GM06990 (cell line): ENCODE measurements at regions not wholly inside any gene's neighbourhood (a gene's known extent, or its start where the extent isn't known, plus 50 kb on each side); places are given as distances from the start of the nearest gene placed in this dataset.

Source experiments
- DNase-seq: peaks from one replicate; pipeline ENCODE4 v3.0.0-alpha.2; 2011; ENCODE audit not compliant: insufficient read length; ENCODE audit errors: extremely low read depth
- H3K27me3 ChIP-seq: replicated peaks from 2 replicates; pipeline ENCODE4 v1.6.0; 2011; ENCODE audit warnings: low read length; ENCODE audit not compliant: control insufficient read depth, insufficient read depth
- H3K36me3 ChIP-seq: 2 replicates; pipeline ENCODE4 v1.5.1; 2011; ENCODE audit warnings: low read length; ENCODE audit not compliant: control insufficient read depth, insufficient read depth
- H3K4me3 ChIP-seq: replicated peaks from 2 replicates; pipeline ENCODE4 v1.5.1; 2011; ENCODE audit warnings: low read depth, mild to moderate bottlenecking, control low read depth, low read length
- CTCF ChIP-seq: IDR thresholded peaks from 2 replicates; pipeline ENCODE4 v1.5.1; 2011; ENCODE audit warnings: low read length, control low read depth, mild to moderate bottlenecking, inconsistent platforms; ENCODE audit not compliant: insufficient read depth, poor library complexity, severe bottlenecking

GRCh38 chr5:23613566-23613965 is 106.2 kb downstream of the PRDM9 start:
- H3K27me3 ChIP-seq, result no peaks in the 10 kb centered on the region
- H3K36me3 ChIP-seq, result no peaks in the 10 kb centered on the region
- no peak for TF ChIP-seq CTCF
- DNase-seq, result no peak
- no peak overlapping the region for H3K4me3 ChIP-seq

GRCh38 chr5:23614422-23614821 is 107.0 kb downstream of the PRDM9 start:
- no peak for DNase-seq
- no peaks in the 10 kb centered on the region for H3K36me3 ChIP-seq
- TF ChIP-seq CTCF, result no peak
- no peak overlapping the region for H3K4me3 ChIP-seq
- no peaks in the 10 kb centered on the region for H3K27me3 ChIP-seq

- Histone ChIP-seq H3K36me3 (no peaks in the 10 kb centered on the region), H3K27me3 (no peaks in the 10 kb centered on the region), H3K4me3 (no peak overlapping the region)
- no peak for TF ChIP-seq CTCF
- DNase-seq, result no peak
Measured at GRCh38 chr5:23626961-23627360, 119.6 kb downstream of the PRDM9 start.

GRCh38 chr5:23627976-23628375 is 120.6 kb downstream of the PRDM9 start:
- H3K27me3 ChIP-seq, result no peaks in the 10 kb centered on the region
- no peak for TF ChIP-seq CTCF
- no peak for DNase-seq
- no peak overlapping the region for H3K4me3 ChIP-seq
- H3K36me3 ChIP-seq, result no peaks in the 10 kb centered on the region

- no peak for TF ChIP-seq CTCF
- no peak for DNase-seq
- H3K36me3 ChIP-seq, result no peaks in the 10 kb centered on the region
- H3K4me3 ChIP-seq, result no peak overlapping the region
- no peaks in the 10 kb centered on the region for H3K27me3 ChIP-seq
Measured at GRCh38 chr5:23629396-23629795, 122.0 kb downstream of the PRDM9 start.

GRCh38 chr5:23631302-23632045 is 124.1 kb downstream of the PRDM9 start:
- TF ChIP-seq CTCF, result no peak
- Histone ChIP-seq H3K36me3 (no peaks in the 10 kb centered on the region), H3K4me3 (no peak overlapping the region), H3K27me3 (no peaks in the 10 kb centered on the region)
- DNase-seq, result no peak
